Glomerular visceral epithelial cell (primary cell): ENCODE measurements at regions not wholly inside any gene's neighbourhood (a gene's known extent, or its start where the extent isn't known, plus 50 kb on each side); places are given as distances from the start of the nearest gene placed in this dataset.
"Not testable (repeated sequence)": the region's sequence is repeated elsewhere in the genome, so short reads cannot be mapped to it uniquely, and the experiment has no call there.

Experiments used
- DNase-seq: peaks from one replicate; pipeline ENCODE4 v3.0.0-alpha.2; 2016; ENCODE audit errors: extremely low spot score

DNA sequence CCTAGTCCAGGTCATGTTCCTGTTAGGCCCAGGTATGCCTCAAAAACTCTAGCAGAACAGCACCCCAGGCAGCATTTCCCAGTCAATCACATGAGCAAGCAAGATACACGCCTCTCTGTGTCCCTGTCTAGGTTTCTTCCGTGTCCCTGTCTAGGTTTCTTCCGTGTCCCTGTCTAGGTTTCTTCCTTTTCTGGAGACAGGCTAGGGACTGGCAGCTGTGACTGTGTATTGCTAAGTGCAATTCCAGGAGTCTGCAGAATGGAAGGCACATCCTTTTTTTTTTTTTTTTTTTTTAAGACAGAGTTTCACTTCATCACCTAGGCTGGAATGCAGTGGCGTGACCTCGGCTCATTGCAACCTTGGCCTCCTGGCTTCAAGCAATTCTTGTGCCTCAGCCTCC lies 77.6 kb downstream of the SETD4 start:
- no peak for DNase-seq

DNA sequence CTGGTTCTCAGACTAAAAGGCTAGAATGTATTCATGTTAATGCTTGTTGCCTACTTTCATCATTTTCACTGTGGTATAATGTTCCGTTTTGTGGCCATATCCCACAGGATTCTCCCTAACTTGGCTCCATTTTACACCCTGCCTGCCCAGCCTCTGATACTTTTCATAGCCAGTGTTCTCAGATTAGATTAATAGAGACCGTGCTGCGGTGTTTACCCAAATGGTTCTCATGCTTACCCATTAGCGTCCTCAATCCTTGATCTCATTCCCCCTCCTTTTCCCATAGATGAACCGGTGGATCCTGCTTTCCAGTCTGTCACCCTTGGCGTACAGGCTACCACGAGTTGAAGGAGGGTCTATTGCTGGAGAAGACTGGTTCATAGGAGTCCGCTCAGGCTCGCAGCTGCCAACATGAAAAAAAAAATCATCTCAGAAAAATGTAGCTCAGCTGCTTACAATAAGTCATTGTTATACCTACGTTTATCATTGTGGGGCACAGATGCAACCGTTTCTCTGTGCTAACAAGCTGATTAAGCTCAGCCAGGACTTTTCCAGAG lies 78.7 kb downstream of the SETD4 start:
- no peak for DNase-seq

DNA sequence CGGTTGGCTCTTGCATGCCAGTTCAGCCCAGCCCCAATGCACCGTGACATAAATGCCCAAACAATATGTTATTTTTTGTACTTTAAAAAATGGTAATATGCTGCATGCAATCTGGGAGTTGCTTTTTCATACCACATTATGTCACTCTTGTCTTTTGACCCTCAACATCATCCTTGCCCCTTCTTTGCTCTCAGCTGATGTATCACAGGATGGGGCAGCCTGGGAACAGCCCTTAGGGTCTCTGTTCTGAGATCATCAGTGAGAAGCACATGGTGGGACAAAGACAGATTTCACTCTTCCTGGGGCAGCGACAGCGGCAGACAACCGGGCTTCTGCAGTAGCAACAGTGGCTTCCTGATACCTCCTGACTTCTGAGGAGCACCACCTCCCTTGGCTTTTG lies 79.5 kb downstream of the SETD4 start:
- DNase-seq: no peak

DNA sequence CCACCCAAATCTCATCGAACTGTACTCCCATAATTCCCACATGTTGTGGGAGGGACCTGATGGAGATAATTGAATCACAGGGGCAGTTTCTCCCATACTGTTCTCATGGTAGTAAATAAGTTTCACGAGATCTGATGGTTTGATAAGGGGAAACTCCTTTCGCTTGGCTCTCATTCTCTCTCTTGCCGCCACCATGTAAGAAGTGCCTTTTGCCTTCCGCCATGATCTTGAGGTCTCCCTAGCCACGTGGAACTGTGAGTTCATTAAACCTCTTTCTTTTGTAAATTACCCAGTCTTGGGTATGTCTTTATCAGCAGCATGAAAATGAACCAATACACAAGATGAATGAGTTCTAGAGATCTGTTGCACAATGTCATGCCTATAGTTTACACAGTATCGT lies 82.5 kb downstream of the SETD4 start:
- DNase-seq: not testable (repeated sequence)

DNA sequence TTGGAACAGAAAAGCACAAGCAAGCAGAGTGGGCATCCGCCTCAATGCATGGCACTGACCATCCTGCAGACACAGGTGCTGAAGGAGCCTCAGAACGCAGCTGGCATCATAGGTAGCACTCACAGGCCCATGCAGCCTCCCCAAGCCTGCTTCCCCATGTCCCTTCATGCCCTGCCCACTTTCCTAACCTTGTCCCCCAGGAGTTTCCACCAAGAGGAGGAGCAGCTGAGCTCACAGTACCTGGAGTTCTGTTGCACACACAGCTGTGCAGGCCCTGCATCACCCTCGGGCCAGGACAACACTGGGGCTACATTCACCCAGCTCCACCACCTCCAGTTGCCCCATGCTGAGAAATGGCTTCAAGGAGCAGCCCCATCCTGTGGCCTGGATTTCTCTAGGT lies 83.4 kb downstream of the SETD4 start:
- DNase-seq: no peak

DNA sequence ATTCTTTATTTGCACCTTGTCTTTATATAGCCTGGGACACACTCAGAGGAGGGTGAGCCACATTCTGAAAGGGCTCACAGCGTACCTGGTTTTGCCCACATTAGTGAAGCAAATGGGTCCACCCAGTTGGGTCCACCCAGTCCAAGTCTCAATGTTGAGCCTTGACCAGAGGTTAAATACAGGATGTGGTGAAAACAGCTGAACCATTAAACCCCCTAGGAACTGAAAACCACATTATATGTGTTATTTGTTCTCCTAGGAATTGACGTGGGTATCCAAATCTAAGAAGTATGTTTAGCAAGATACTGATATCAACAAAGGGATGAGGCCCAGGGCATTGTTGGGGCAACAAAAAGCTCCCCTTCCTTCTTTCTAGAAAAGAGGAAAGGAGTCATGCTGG lies 83.8 kb downstream of the SETD4 start:
- DNase-seq: no peak

DNA sequence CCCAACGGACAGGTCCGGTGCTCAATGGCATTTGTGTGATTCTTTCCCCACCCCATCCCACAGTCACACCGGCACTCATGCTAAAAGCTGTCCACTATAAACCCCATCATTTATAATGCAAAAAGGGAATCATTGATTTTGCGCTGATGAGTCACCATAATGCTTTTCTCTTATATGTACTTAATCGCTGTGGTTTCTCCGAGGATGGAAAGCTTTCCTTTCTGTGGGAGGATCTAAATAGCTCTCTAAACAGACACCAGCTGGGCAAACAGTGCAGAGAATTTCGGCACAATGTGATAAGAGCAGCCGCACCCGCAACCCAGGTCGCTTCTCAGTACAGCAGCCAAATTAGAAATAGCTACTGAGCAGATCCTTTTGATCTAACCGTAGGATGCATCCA lies 85.6 kb downstream of the SETD4 start:
- no peak for DNase-seq

DNA sequence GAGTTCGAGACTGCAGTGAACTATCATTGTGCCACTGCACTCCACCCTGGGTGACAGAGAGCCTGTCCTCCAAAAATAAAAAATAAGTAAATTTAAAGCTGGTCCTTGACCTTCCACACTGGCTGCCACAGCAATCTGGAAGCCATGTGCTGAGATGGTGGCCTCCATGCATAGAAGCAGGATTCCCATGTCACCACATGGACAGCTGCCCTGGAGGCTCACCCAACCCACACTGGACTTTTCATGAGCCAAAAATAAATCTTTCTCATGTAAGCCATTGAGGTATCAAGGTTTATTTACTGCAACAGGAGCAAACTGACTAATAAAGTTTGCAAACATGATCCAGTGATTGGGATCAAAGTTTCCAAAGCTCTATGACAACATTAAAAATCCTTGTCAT lies 88.5 kb downstream of the SETD4 start:
- no peak for DNase-seq

DNA sequence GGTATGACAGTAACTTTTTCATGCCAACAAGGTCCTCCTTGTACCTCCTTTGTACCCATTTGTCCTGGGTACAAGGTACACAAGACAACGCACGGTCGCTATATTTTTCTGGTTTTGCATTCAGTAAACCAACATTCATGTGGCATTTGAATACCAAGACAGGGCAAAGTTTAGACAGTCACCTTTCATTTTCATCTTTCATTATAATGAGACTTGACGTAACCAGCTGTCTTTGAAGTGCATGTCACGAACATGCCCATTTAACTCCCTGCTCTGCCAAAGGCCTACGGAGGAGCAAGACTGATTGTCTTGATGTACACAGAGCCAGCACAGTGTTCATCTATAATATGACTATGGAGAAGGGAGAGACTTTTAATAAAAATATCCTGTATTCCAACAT lies 91.0 kb downstream of the SETD4 start:
- DNase-seq: no peak

DNA sequence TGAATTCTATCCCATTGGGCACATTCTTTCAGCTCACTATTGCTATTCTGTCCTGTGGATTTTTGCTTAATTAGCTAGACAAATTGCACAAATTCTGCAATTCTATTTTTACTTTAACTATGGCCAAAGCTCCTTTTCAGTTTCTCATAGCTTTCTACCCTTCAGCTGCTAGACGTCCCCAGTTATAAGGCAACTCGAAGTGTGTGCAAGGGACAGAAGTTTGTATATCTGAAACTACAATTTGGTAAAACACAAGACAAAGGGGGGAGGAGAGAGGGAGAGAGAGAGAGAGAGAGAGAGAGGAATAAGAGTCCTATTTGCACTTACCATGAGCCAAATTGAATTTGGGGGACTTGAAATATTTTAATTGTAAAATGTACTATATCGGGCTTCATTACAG lies 91.8 kb downstream of the SETD4 start:
- DNase-seq: no peak

DNA sequence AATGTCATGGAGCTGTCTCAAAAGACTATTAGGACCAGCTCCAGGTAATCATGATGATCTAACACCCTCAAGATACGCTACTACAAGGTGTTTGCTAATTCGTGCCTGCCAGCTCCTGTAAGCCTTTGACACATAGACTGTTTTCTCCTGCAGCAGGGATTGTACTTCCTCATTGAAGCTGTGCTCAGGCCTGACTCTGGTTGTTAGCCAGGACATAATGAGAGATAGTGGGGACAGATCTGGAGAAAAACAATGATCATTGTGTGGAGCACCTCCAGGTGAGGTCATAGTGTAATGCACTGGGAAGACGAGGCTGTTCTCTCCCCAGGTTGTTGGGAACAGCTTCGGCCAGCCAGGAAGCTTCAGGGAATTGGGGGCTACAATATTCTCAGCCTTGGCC lies 94.6 kb downstream of the SETD4 start:
- DNase-seq: no peak

DNA sequence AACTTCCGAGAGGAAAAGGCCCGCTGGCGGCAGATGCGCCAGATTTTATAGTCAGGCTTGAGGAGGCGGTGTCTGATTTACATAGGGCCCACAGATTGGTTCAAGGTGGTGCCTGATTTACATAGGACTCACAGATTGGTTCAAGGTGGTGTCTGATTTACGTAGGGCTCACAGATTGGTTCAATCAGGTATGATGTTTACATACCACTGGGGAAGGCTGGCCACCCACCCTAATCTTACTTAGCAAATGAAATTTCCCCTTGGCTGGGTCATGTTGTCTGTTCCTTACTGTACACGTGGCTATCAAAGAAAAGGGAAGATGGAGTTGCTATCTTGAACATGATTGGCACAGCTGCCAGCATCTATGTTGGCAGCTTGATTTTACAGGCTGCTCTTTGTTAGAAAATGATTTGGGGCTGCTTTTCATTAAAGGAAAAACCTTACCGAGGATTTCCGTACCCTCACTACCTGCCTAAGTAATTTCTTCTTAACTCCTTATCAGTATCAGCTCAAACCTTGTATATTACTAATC lies 96.3 kb downstream of the SETD4 start:
- no peak for DNase-seq

DNA sequence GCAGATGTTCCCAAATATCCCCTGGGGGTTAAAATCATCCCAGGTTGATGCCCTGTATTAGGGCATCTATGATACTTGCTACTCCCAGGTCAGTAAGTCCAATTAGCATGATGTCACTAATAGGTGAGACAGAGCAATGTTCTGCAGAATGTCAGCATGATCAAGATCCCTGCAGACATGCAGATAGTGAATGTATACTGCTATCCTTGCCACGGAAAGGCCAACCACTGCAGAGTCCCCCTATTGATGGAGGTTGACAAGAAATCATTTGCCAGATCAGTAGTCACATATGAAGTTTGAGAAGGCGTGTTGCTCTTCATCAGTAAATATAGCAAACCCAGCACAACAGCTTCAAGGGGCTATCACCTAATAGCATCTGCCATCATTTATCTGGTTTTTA lies 97.4 kb downstream of the SETD4 start:
- DNase-seq: no peak

DNA sequence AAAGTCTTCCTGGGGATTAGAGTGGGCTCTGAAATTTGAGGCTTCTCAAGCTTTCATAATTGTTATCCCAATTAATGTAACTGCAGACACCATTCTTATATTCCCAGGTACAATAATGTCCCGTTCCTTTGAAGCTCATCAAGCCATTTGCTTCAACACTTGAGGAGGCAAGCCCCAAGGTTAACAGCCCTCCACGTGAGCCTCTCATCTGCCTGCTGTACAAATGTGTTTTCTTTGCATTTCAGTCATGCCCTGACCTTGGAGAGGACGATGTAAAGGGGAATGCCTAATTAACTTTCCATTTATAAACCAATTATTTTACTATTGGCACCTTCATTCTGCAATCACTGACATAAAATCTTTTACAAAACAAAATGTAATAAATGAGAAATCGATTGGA lies 106.3 kb downstream of the SETD4 start:
- DNase-seq: no peak

DNA sequence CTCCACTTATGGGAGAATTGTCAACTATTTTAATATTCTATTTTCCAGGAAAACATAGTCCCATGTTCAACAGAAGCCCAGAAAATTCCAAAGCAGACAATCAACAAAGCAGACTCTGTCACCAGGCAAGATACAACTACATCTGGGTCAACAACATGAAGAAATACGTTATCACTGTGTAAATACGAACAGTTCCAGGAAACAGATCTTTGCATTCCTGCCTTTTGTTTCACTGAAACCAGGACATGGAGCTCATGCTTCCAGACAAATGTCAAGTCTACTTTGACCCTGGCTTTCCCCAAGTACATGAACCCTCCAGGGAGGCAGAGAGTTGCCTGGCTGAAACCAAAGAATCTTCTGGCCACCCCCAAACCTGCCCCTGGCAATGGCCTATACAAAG lies 106.7 kb downstream of the SETD4 start:
- DNase-seq: no peak

DNA sequence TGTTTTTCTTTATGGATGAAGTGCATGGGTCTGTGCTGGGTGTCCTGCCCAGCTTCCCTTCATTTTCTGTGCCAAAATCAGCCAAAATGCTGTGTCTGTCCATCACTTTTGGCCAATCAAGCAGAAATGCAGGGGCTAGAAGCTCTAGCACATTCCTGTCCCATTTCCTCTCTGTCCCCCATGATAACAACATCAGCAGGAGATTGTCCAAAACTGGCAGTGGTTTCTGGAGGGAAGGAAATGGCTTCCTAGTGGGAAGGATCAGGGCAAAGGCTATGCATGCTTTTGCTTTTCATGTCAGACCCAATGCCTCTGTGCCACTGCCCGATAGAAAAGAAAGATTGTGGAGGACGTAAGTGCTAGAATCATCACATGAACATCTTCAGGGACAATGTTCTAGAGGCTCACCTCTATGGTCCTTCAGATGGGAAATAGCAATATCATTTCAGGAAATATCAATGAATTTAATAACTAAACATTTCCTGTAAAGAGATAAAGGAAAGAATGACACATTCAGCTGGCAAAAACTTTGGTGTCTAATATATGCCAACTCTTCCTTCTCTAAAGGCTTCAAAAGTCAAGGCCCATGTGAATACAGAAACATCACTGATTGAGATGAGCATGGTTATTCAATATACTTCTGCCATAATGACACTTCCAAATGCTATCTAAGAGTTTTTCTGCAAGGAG lies 107.5 kb downstream of the SETD4 start:
- DNase-seq: no peak

DNA sequence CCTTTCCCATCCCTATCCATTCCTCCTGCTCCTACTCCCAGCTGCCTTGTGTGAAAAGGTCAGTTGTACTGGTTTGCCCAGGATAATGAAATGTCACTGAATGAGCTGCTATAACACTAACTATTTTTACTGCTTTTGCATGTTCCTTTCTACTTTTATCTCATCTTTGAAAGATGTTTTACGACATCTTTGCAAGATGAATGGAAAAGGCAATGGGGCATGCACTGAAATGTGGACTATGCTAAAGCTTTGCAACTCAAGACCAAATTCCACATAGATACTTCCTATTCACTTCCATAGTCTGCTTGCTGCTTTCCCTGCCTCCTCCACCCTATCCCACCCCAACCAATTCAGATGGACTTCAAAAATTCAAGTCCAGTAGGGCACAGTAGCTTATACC lies 111.3 kb downstream of the SETD4 start:
- no peak for DNase-seq

DNA sequence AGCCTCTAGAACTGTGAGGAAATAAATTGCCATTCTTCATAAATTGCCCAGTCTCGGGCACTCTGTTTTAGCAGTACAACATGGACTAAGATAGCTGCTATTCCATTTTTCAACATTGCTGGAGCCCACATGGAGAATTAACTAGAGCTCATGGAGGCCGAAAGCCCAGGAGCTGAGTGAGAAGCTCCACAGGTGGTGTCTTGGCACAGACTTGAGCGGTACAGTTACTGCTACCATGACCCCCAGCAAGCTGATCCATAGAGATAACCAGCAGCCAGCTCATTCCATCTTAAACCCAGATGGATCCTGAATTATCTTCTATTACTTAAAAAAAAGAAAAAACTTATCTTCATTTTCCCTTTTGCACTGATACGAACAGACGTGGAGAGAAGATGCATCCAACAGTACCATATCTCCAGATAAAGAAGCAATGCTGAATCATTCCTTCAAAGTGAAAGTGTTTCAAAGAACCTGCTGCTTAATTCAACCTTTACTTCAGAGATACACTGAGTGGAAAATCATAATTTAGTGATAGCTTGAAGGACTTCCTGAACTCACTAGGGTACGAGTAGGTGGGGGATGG lies 115.1 kb downstream of the SETD4 start:
- DNase-seq: no peak

DNA sequence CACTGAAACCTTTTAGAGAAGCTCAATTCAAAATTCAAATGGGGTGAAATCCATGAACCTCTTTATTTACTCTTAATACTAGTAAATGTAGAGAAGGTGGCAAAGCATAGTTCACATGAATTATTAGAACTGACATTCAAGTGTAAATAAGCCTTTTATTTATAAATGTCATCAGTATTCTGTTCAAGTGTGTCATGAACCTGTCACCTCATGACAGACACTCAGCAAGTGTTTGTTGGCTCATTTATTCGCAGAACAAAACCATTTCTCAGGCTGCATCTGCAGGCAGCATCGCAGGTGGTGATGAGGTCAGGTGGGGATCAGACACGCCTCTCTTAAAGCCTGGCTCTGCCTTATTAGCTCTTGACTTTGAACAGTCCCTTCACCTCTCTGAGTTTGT lies 116.6 kb downstream of the SETD4 start:
- no peak for DNase-seq

DNA sequence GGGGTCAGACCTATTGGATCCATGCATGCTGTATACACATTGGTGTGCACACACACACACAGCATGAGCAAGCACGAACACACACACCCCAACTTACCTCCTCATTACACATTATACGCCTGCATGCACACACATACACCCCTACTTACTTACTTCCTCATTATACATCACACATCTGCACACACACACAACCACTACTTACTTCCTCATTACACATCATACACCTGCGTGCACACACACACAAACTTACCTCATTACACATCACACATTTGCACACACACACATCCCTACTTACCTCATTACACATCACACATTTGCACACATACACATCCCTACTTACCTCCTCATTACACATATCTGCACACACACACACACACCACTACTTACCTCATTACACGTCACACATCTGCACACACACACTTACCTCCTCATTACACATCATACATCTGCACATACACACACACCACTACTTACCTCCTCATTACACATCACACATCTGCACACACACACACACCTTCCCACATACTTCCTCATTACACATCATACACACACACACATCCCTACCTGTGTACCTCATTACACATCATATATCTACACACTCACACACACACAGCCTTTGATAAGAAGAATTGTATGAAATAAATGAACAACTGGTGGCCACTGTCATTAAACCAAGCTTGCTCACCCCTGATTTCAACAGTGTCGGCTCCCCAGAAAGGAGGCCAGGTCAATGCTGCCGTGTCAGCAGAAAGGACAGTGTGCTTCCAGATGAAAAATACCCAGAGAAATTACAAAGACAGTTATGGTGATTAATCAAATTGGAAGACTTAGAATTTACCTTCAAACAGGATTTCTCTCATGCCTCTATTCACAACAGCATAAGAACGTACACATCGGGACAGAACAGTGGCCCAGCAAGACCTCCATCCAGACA lies 117.8 kb downstream of the SETD4 start:
- DNase-seq: no peak

DNA sequence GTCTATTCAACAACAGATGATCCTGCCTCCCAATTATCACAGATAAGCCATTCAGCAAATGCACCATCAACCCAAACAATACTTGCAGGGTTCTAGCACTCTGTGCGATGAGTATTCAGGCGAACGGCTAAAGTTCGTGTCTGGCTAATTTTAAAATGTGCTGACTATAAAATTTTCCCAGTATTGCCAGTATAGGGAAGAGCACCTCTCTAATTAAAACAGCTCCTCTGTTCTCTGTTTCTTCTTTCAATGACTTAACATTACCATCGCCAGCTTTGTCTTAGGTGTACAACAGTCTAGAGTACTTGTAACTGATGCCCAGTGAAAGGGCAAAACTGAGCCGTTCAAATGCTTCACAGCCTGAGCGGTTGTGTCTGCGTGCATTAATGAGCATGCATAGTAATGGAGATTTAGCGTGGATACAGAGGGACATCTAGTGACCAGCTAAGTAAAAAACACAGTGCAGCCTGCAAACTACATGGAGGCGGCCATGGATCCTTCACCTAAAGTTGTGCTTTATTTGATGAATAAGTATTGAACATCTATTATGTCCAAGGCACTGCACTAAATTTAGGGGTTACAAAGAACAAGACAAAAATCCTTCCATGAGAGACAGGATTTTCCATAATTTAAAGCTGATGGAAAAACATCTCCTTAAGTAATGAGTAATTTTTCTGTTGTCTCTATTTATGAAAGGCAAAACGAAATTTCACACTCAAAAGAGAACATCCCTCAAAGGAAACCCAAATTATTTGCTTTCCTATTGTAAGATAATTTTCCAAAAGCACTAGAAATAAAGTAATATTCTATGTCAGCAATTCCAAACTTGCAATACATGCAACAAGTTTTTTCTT lies 120.0 kb downstream of the SETD4 start:
- DNase-seq: peak; percentile 70
